Mesenchymal stem cell (in vitro differentiated cells and primary cell): ENCODE measurements at regions not wholly inside any gene's neighbourhood (a gene's known extent, or its start where the extent isn't known, plus 50 kb on each side); places are given as distances from the start of the nearest gene placed in this dataset.
A peak's percentile ranks its signal among the peaks of the same experiment; 100 is the strongest.

Source experiments
- DNase-seq: peaks from one replicate; pipeline ENCODE4 v3.0.0-alpha.2; 2013
- H2AFZ ChIP-seq: one replicate; pipeline ENCODE4 v1.6.1; 2013; ENCODE audit warnings: low read depth, mild to moderate bottlenecking, control low read depth, inconsistent platforms, low read length, moderate library complexity
- H2AK5ac ChIP-seq: 2 replicates; pipeline ENCODE4 v1.6.1; 2013; ENCODE audit warnings: low read length, moderate library complexity, mild to moderate bottlenecking, inconsistent platforms; ENCODE audit not compliant: severe bottlenecking
- H2BK120ac ChIP-seq: one replicate; pipeline ENCODE4 v1.6.1; 2013; ENCODE audit warnings: low read depth, mild to moderate bottlenecking, inconsistent platforms, low read length, moderate library complexity
- H2BK12ac ChIP-seq, 2 experiments: one replicate each; pipeline ENCODE4 v1.6.1; 2013; ENCODE audit warnings: inconsistent platforms in 2 of 2, low read length in 2 of 2, mild to moderate bottlenecking in 2 of 2, moderate library complexity in 2 of 2, control low read depth in 1 of 2
- H2BK15ac ChIP-seq: one replicate; pipeline ENCODE4 v1.6.1; 2013; ENCODE audit warnings: mild to moderate bottlenecking, low read depth, inconsistent platforms; ENCODE audit not compliant: poor library complexity, severe bottlenecking
- H2BK5ac ChIP-seq: 2 replicates; pipeline ENCODE4 v1.6.1; 2013; ENCODE audit warnings: low read depth, mild to moderate bottlenecking, low read length, control low read depth, inconsistent platforms; ENCODE audit not compliant: poor library complexity, severe bottlenecking
- H3K14ac ChIP-seq, 2 experiments: one replicate each; pipeline ENCODE4 v1.6.1; 2013; ENCODE audit warnings: inconsistent platforms in 2 of 2, low read length in 2 of 2, control low read depth in 1 of 2, mild to moderate bottlenecking in 1 of 2, moderate library complexity in 1 of 2
- H3K18ac ChIP-seq, 2 experiments: one replicate each; pipeline ENCODE4 v1.6.1; 2013; ENCODE audit warnings: inconsistent platforms in 2 of 2, low read length in 2 of 2, control low read depth in 1 of 2, low read depth in 1 of 2, mild to moderate bottlenecking in 1 of 2
- H3K23ac ChIP-seq, 2 experiments: one replicate each; pipeline ENCODE4 v1.6.1; 2013; ENCODE audit warnings: inconsistent platforms in 2 of 2, low read length in 2 of 2, mild to moderate bottlenecking in 2 of 2, moderate library complexity in 2 of 2, control low read depth in 1 of 2
- H3K27ac ChIP-seq: 2 replicates; pipeline ENCODE4 v1.5.1; 2013; ENCODE audit warnings: mild to moderate bottlenecking, moderate library complexity, low read length, control low read depth, inconsistent platforms; ENCODE audit not compliant: poor library complexity, severe bottlenecking
- H3K27me3 ChIP-seq, 2 experiments: 2 replicates each; pipeline versions ENCODE4 v1.6.1 to v1.7.0; 2013; ENCODE audit warnings: low read length in 2 of 2, mild to moderate bottlenecking in 2 of 2, moderate library complexity in 2 of 2, control low read depth in 1 of 2, inconsistent platforms in 1 of 2; ENCODE audit not compliant: control insufficient read depth in 1 of 2, insufficient read depth in 1 of 2
- H3K36me3 ChIP-seq, 2 experiments: 2 replicates each; pipeline versions ENCODE4 v1.6.1 to v1.7.0; 2013; ENCODE audit warnings: low read length in 2 of 2, control low read depth in 1 of 2, inconsistent platforms in 1 of 2, low read depth in 1 of 2, mild to moderate bottlenecking in 1 of 2; ENCODE audit not compliant: insufficient read depth in 2 of 2, control insufficient read depth in 1 of 2
- H3K4ac ChIP-seq, 2 experiments: one replicate each; pipeline ENCODE4 v1.6.1; 2013; ENCODE audit warnings: inconsistent platforms in 2 of 2, low read length in 2 of 2, mild to moderate bottlenecking in 2 of 2, moderate library complexity in 2 of 2, control low read depth in 1 of 2, low read depth in 1 of 2
- H3K4me1 ChIP-seq: 2 replicates; pipeline ENCODE4 v1.6.1; 2013; ENCODE audit warnings: low read depth, low read length, control low read depth; ENCODE audit not compliant: control insufficient read depth, insufficient read depth
- H3K4me2 ChIP-seq: 2 replicates; pipeline ENCODE4 v1.6.1; 2013; ENCODE audit warnings: low read length, mild to moderate bottlenecking, inconsistent platforms; ENCODE audit not compliant: poor library complexity, severe bottlenecking
- H3K4me3 ChIP-seq, 2 experiments: 2 replicates each; pipeline versions ENCODE4 v1.5.1 to v1.7.0; 2013; ENCODE audit warnings: low read length in 2 of 2, mild to moderate bottlenecking in 2 of 2, control low read depth in 1 of 2, low read depth in 1 of 2; ENCODE audit not compliant: insufficient read depth in 1 of 2
- H3K79me1 ChIP-seq: replicated peaks from 2 replicates; pipeline ENCODE4 v1.6.1; 2013; ENCODE audit warnings: mild to moderate bottlenecking, control low read depth, low read length, inconsistent platforms; ENCODE audit not compliant: poor library complexity, severe bottlenecking
- H3K9ac ChIP-seq: 2 replicates; pipeline ENCODE4 v1.7.0; 2013; ENCODE audit warnings: mild to moderate bottlenecking, low read length, moderate library complexity
- H3K9me3 ChIP-seq: 2 replicates; pipeline ENCODE4 v1.7.0; 2013; ENCODE audit warnings: mild to moderate bottlenecking, low read length; ENCODE audit not compliant: control insufficient read depth
- H4K8ac ChIP-seq: one replicate; pipeline ENCODE4 v1.6.1; 2013; ENCODE audit warnings: inconsistent platforms, mild to moderate bottlenecking, low read length, moderate library complexity
- H4K91ac ChIP-seq: one replicate; pipeline ENCODE4 v1.6.1; 2013; ENCODE audit warnings: mild to moderate bottlenecking, low read length, inconsistent platforms
- WGBS: methylation state at CpG from one replicate; pipeline ENCODE4 v1.1.7; 2013; ENCODE audit warnings: mixed read lengths; 5-methylcytosine and 5-hydroxymethylcytosine counted together

GRCh38 chr12:20283482-20283881, 84.9 kb upstream of the PDE3A start:
- Histone ChIP-seq H2BK120ac (no peak overlapping the region), H3K18ac (no peak overlapping the region), H3K9me3 (no peaks in the 10 kb centered on the region), H3K27me3 (no peaks in the 10 kb centered on the region), H2AFZ (no peak overlapping the region), H3K79me1 (no peaks in the 10 kb centered on the region), H3K14ac (no peak overlapping the region), H4K91ac (no peak overlapping the region), H3K4me3 (no peak overlapping the region), H2AK5ac (no peak overlapping the region), H3K27ac (no peak overlapping the region), H4K8ac (no peak overlapping the region), H3K9ac (no peak overlapping the region), H3K4ac (no peak overlapping the region), H2BK12ac (no peak overlapping the region), H3K23ac (no peak overlapping the region), H2BK15ac (no peak overlapping the region), H2BK5ac (no peak overlapping the region), H3K4me1 (no peaks in the 10 kb centered on the region), H3K4me2 (no peak overlapping the region), H3K36me3 (no peaks in the 10 kb centered on the region)
- no peak for DNase-seq
- WGBS, result 100% methylated on average over 1 of the region's 1 CpG

GRCh38 chr12:20289520-20289919, 78.8 kb upstream of the PDE3A start:
- no peak overlapping the region for H3K4ac ChIP-seq
- no CpG with 5 or more reads among the region's 1 CpG for WGBS

DNA sequence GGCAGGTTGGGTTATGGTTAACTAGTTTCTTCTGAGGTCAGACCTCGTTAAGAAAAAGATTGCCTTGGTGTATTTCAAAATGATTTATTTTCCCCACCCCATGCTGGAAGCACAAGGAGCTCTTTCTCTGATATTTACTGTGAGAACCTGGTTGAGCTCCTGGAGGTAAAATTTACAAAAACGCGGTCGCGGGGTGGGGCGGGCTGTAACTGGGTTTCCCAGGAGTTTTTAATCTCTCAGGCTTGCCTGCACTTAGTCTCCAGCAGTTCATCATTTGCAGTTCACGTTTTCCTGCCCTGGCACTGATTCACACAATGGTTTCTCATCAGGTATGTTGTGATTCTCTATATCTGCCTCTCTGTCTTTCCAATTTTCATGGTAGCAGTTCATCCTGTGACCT, 67.9 kb upstream of the PDE3A start:
- WGBS, result 86% methylated on average over 7 of the region's 7 CpGs
- peaks cover 35% of the 10 kb centered on the region for H3K9me3 ChIP-seq
- no peak for DNase-seq

More at GRCh38 chr12:20289520-20289919, 78.8 kb upstream of the PDE3A start:
- Histone ChIP-seq H3K79me1 (no peaks in the 10 kb centered on the region), H4K8ac (no peak overlapping the region), H2BK120ac (no peak overlapping the region), H3K4me2 (no peak overlapping the region), H2BK12ac (no peak overlapping the region), H3K9ac (no peak overlapping the region), H2AFZ (no peak overlapping the region), H3K4me1 (no peaks in the 10 kb centered on the region), H2BK15ac (no peak overlapping the region), H3K14ac (no peak overlapping the region), H2BK5ac (no peak overlapping the region), H3K36me3 (no peaks in the 10 kb centered on the region), H4K91ac (no peak overlapping the region), H3K9me3 (peaks cover 10% of the 10 kb centered on the region), H2AK5ac (no peak overlapping the region), H3K23ac (no peak overlapping the region), H3K27ac (no peak overlapping the region), H3K18ac (no peak overlapping the region), H3K27me3 (no peaks in the 10 kb centered on the region), H3K4me3 (no peak overlapping the region)
- DNase-seq, result no peak

GRCh38 chr12:20305470-20305869, 62.9 kb upstream of the PDE3A start:
- Histone ChIP-seq H3K79me1 (no peaks in the 10 kb centered on the region), H3K4me1 (no peaks in the 10 kb centered on the region), H3K23ac (no peak overlapping the region), H2BK12ac (no peak overlapping the region), H2AK5ac (no peak overlapping the region), H3K4me3 (no peak overlapping the region), H2AFZ (no peak overlapping the region), H3K18ac (no peak overlapping the region), H3K4ac (no peak overlapping the region), H3K14ac (no peak overlapping the region), H2BK5ac (no peak overlapping the region), H3K36me3 (no peaks in the 10 kb centered on the region), H3K27me3 (no peaks in the 10 kb centered on the region), H3K4me2 (no peak overlapping the region), H4K91ac (no peak overlapping the region), H2BK15ac (no peak overlapping the region), H3K9ac (no peak overlapping the region), H3K9me3 (peaks cover 40% of the 10 kb centered on the region), H2BK120ac (no peak overlapping the region), H3K27ac (no peak overlapping the region), H4K8ac (no peak overlapping the region)
- peak; percentile 4 for DNase-seq
- WGBS, result 88% methylated on average over 3 of the region's 3 CpGs

More for the DNA sequence above, 67.9 kb upstream of the PDE3A start:
- H3K4me1 ChIP-seq, result no peaks in the 10 kb centered on the region
- no peak overlapping the region for H3K14ac ChIP-seq
- no peak overlapping the region for H3K4ac ChIP-seq
- no peaks in the 10 kb centered on the region for H3K36me3 ChIP-seq
- H2BK12ac ChIP-seq, result no peak overlapping the region
- no peak overlapping the region for H2BK15ac ChIP-seq
- H2AK5ac ChIP-seq, result no peak overlapping the region
- no peak overlapping the region for H4K8ac ChIP-seq
- H3K27me3 ChIP-seq, result peaks cover 0 to 5% of the 10 kb centered on the region in 2 experiments
- H4K91ac ChIP-seq, result no peak overlapping the region
- H3K23ac ChIP-seq, result no peak overlapping the region
- H2BK120ac ChIP-seq, result no peak overlapping the region
- no peak overlapping the region for H3K9ac ChIP-seq
- H3K18ac ChIP-seq, result no peak overlapping the region
- no peak overlapping the region for H3K27ac ChIP-seq
- H2BK5ac ChIP-seq, result no peak overlapping the region
- no peak overlapping the region for H2AFZ ChIP-seq
- no peak overlapping the region for H3K4me3 ChIP-seq
- no peaks in the 10 kb centered on the region for H3K79me1 ChIP-seq
- H3K4me2 ChIP-seq, result no peak overlapping the region
